ENCODE measurements at regions not wholly inside any gene's neighbourhood (a gene's known extent, or its start where the extent isn't known, plus 50 kb on each side); places are given as distances from the start of the nearest gene placed in this dataset.
"Not testable (repeated sequence)": the region's sequence is repeated elsewhere in the genome, so short reads cannot be mapped to it uniquely, and the experiment has no call there.

DNA sequence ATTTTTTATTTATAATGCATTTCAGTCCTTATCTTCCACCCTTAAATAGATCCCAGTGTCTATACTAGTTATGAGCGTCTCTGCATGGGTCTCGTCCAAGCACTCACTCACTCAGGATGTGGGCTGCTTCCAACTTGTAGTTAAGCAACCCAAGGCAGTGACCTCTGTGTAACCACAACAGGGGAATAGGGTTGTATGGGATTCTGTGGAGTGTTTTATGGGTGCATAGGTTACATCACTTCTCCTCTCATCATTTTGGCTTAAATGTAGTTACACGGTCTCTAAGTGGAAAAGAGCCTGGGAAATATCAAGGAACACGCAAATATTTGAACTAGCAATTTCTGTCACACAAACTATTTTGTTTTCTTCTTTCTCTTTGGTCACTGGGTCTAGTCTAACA is 931.0 kb downstream of the STIM2 start:
- Histone ChIP-seq H3K4me3 (no peak overlapping the region), H3F3A (ENCODE audit: insufficient read depth, low read depth) (no peaks in the 10 kb centered on the region), H2AFZ (no peak overlapping the region), H4K20me1 (ENCODE audit: insufficient read depth) (no peaks in the 10 kb centered on the region), H3K9me3 (ENCODE audit: insufficient read depth, low read depth) (no peaks in the 10 kb centered on the region), H3K27me3 (ENCODE audit: insufficient read depth, low read depth) (no peaks in the 10 kb centered on the region), H3K4me1 (replicated peaks; ENCODE audit: insufficient read depth) (peaks cover 18% of the 10 kb centered on the region), H3K9me2 (ENCODE audit: insufficient read depth) (no peaks in the 10 kb centered on the region), H3K36me3 (ENCODE audit: low read depth) (no peaks in the 10 kb centered on the region), H3K79me2 (ENCODE audit: low read depth) (no peaks in the 10 kb centered on the region), H3K4me2 (no peak overlapping the region), H3K27ac (no peak overlapping the region)
- BruUV-seq (replicated peaks), result no TSS peak
- intact Hi-C loops (cut with micrococcal nuclease; ENCODE audit: unreplicated experiment), result no loop called here
- CTCF ChIA-PET, result no interaction called here
- TF ChIP-seq EZH2 (IDR thresholded peaks at IDR 0.05; ENCODE audit: low read depth), result no peak
- TF ChIP-seq, protein P1, sequence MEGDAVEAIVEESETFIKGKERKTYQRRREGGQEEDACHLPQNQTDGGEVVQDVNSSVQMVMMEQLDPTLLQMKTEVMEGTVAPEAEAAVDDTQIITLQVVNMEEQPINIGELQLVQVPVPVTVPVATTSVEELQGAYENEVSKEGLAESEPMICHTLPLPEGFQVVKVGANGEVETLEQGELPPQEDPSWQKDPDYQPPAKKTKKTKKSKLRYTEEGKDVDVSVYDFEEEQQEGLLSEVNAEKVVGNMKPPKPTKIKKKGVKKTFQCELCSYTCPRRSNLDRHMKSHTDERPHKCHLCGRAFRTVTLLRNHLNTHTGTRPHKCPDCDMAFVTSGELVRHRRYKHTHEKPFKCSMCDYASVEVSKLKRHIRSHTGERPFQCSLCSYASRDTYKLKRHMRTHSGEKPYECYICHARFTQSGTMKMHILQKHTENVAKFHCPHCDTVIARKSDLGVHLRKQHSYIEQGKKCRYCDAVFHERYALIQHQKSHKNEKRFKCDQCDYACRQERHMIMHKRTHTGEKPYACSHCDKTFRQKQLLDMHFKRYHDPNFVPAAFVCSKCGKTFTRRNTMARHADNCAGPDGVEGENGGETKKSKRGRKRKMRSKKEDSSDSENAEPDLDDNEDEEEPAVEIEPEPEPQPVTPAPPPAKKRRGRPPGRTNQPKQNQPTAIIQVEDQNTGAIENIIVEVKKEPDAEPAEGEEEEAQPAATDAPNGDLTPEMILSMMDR (conservative IDR thresholded peaks at IDR 0.05), result no peak
- POLR2A ChIA-PET (ENCODE audit: unreplicated experiment), result no interaction called here
- DNase-seq, result no peak

DNA sequence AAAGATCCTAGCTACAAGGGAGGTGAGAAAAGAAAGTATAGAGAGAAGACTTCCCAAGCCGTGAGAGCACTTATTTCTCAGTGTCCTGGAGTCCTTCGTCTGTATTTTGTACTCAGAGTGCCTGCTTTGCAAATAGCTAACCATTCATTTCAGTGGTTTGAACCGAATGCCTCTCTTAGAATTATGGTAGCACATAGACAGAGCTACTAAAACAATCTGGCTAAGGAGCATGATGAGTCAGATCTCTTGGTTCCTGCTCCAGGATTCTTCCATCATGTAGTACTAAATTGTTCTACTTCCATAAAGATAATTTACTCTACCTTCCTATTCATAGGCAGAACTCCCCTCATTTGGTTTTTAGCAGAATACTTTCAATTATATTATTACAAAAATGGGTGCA is 946.6 kb downstream of the STIM2 start:
- ChIA-PET CTCF (no interaction called here), POLR2A (ENCODE audit: unreplicated experiment) (interaction anchor here (0.6 kb wide), 1 partner anchor 411 kb away, joined by 5 read pairs; no protein-coding TSS in a partner anchor)
- intact Hi-C loops (cut with micrococcal nuclease; ENCODE audit: unreplicated experiment), result no loop called here
- no peaks in the 10 kb centered on the region for H3K4me1 ChIP-seq (replicated peaks; ENCODE audit: insufficient read depth)
- H3K4me3 ChIP-seq, result no peak overlapping the region
- H3K4me2 ChIP-seq, result no peak overlapping the region
- no peak overlapping the region for H3K27ac ChIP-seq
- no peaks in the 10 kb centered on the region for H3K9me2 ChIP-seq (ENCODE audit: insufficient read depth)
- BruUV-seq (replicated peaks), result no TSS peak
- H2AFZ ChIP-seq, result no peak overlapping the region
- H3K79me2 ChIP-seq (ENCODE audit: low read depth), result no peaks in the 10 kb centered on the region
- no peaks in the 10 kb centered on the region for H3K27me3 ChIP-seq (ENCODE audit: insufficient read depth, low read depth)
- no peaks in the 10 kb centered on the region for H4K20me1 ChIP-seq (ENCODE audit: insufficient read depth)
- no peaks in the 10 kb centered on the region for H3K36me3 ChIP-seq (ENCODE audit: low read depth)
- H3F3A ChIP-seq (ENCODE audit: insufficient read depth, low read depth), result no peaks in the 10 kb centered on the region
- no peaks in the 10 kb centered on the region for H3K9me3 ChIP-seq (ENCODE audit: insufficient read depth, low read depth)
- no peak for DNase-seq
- TF ChIP-seq, protein P1 (conservative IDR thresholded peaks at IDR 0.05), result no peak
- TF ChIP-seq EZH2 (IDR thresholded peaks at IDR 0.05; ENCODE audit: low read depth), result no peak

DNA sequence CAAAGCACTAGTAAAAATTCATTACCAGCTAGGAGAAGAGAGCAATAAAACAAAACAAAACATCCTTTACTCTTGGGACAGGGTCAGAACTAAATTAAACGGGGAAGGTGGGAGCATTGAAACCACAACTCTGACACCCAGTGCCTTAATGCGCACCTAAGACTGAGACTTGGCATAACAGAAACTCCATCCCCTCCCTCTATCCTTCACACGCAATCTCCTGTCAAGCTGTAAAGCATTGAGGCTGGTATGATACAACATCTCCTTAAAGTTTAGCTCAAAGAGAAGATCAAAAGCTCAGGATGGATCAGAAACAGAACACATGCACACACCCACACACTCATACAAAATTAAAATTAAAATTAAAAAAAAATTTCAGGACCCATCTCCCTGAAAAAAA is 951.3 kb downstream of the STIM2 start:
- no peak for DNase-seq
- no peak overlapping the region for H3K4me3 ChIP-seq
- BruUV-seq (replicated peaks), result no TSS peak
- no peaks in the 10 kb centered on the region for H3K36me3 ChIP-seq (ENCODE audit: low read depth)
- no peaks in the 10 kb centered on the region for H3K9me3 ChIP-seq (ENCODE audit: insufficient read depth, low read depth)
- no peaks in the 10 kb centered on the region for H3K79me2 ChIP-seq (ENCODE audit: low read depth)
- intact Hi-C loops (cut with micrococcal nuclease; ENCODE audit: unreplicated experiment), result no loop called here
- no peaks in the 10 kb centered on the region for H3K4me1 ChIP-seq (replicated peaks; ENCODE audit: insufficient read depth)
- CTCF ChIA-PET, result interaction anchor here (0.6 kb wide), 1 partner anchor 280 kb away, joined by 13 read pairs; no protein-coding TSS in a partner anchor
- no peaks in the 10 kb centered on the region for H3F3A ChIP-seq (ENCODE audit: insufficient read depth, low read depth)
- TF ChIP-seq, protein P1 (conservative IDR thresholded peaks at IDR 0.05), result no peak
- no peak for TF ChIP-seq EZH2 (IDR thresholded peaks at IDR 0.05; ENCODE audit: low read depth)
- no peak overlapping the region for H2AFZ ChIP-seq
- POLR2A ChIA-PET (ENCODE audit: unreplicated experiment), result no interaction called here
- no peaks in the 10 kb centered on the region for H4K20me1 ChIP-seq (ENCODE audit: insufficient read depth)
- no peaks in the 10 kb centered on the region for H3K9me2 ChIP-seq (ENCODE audit: insufficient read depth)
- no peak overlapping the region for H3K27ac ChIP-seq
- H3K4me2 ChIP-seq, result no peak overlapping the region
- no peaks in the 10 kb centered on the region for H3K27me3 ChIP-seq (ENCODE audit: insufficient read depth, low read depth)

DNA sequence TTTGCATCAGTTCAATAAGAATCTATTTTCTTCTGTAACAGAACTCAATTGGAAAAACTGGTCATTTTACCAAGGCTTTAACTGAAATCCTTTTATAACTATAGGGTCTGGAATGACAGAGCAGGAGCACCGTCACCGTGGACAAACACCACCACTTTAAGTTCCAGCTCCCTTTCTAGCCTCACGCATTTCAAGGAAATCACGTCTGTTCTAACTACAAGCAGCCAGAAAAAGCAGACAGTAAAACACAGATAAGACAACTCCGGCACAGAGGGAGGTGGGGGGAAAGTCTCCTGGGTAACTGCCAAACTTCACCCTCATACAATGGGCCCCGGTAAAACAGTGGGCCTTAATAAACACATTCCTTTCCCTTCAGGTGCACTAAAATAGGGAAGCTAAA is 952.6 kb downstream of the STIM2 start:
- H3K9me3 ChIP-seq (ENCODE audit: insufficient read depth, low read depth); BruUV-seq (replicated peaks); H3K36me3 ChIP-seq (ENCODE audit: low read depth); H3K9me2 ChIP-seq (ENCODE audit: insufficient read depth); H3K4me3 ChIP-seq; H3K4me1 ChIP-seq (replicated peaks; ENCODE audit: insufficient read depth); H3K4me2 ChIP-seq; H3F3A ChIP-seq (ENCODE audit: insufficient read depth, low read depth); H3K27ac ChIP-seq; H3K79me2 ChIP-seq (ENCODE audit: low read depth); intact Hi-C loops (cut with micrococcal nuclease; ENCODE audit: unreplicated experiment); H3K27me3 ChIP-seq (ENCODE audit: insufficient read depth, low read depth); CTCF ChIA-PET; H4K20me1 ChIP-seq (ENCODE audit: insufficient read depth): not testable (repeated sequence)
- POLR2A ChIA-PET (ENCODE audit: unreplicated experiment), result interaction anchor here (0.7 kb wide), 1 partner anchor 39 kb away, joined by 5 read pairs; no protein-coding TSS in a partner anchor
- H2AFZ ChIP-seq, result 0 out of 2 replicates have a peak overlapping the region, but pooled peaks have one; percentile 75
- peak in 1 of 2 experiments; percentile 5 for DNase-seq

DNA sequence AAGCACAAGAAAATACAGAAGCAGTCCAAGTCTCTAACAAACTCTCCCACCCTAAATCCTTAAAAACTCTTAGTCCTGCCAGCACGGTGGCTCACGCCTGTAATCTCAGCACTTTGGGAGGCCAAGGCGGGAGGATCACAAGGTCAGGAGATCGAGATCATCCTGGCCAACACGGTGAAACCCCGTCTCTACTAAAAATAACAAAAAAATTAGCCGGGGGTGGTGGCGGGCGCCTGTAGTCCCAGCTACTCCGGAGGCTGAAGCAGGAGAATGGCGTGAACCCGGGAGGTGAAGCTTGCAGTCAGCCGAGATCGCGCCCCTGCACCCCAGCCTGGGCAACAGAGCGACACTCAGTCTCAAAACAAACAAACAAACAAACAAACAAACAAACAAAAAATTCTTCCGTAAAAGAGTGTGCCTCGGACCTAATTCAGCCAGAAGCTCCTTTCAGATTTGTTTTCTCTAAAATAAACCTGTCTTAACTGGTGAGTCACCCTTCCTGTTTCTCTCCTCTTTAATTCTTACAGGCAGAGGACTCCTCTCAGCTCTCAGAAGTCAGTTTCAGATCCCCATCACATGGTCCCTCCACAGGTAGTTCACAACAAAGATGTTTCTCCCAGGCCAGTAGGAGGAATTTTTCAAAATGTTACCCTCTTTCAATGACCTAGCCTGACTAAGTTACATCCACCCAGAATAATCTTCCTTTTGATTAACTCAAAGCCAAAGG is 953.2 kb downstream of the STIM2 start:
- H3K79me2 ChIP-seq (ENCODE audit: low read depth); intact Hi-C loops (cut with micrococcal nuclease; ENCODE audit: unreplicated experiment); H3K9me2 ChIP-seq (ENCODE audit: insufficient read depth); H3K36me3 ChIP-seq (ENCODE audit: low read depth); H3F3A ChIP-seq (ENCODE audit: insufficient read depth, low read depth); H3K27me3 ChIP-seq (ENCODE audit: insufficient read depth, low read depth); H4K20me1 ChIP-seq (ENCODE audit: insufficient read depth); BruUV-seq (replicated peaks); DNase-seq; H3K4me1 ChIP-seq (replicated peaks; ENCODE audit: insufficient read depth); H3K27ac ChIP-seq; H3K9me3 ChIP-seq (ENCODE audit: insufficient read depth, low read depth); CTCF ChIA-PET: not testable (repeated sequence)
- POLR2A ChIA-PET (ENCODE audit: unreplicated experiment), result interaction anchor here (0.7 kb wide), 1 partner anchor 39 kb away, joined by 5 read pairs; no protein-coding TSS in a partner anchor
- peak overlapping the region; percentile 44; the same call in 1 of the 2 replicates for H3K4me2 ChIP-seq
- peak overlapping the region; percentile 75 for H2AFZ ChIP-seq
- 0 out of 2 replicates have a peak overlapping the region, but pooled peaks have one; percentile 28 for H3K4me3 ChIP-seq
